ENCODE measurements at regions not wholly inside any gene's neighbourhood (a gene's known extent, or its start where the extent isn't known, plus 50 kb on each side); places are given as distances from the start of the nearest gene placed in this dataset.
A peak's percentile ranks its signal among the peaks of the same experiment; 100 is the strongest.

GRCh38 chr21:39085843-39086405 is 97.3 kb downstream of the PSMG1 start:
- Histone ChIP-seq H3K27me3 (no peaks in the 10 kb centered on the region), H3K4me1 (ENCODE audit: control insufficient read depth in 1 of 2, insufficient read depth in 1 of 2, low read depth in 1 of 2, low read length in 1 of 2) (peaks cover 16 to 43% of the 10 kb centered on the region in 2 experiments), H3K9me3 (no peaks in the 10 kb centered on the region), H3K4me3 (ENCODE audit: low read depth in 1 of 2, low read length in 1 of 2) (no peak overlapping the region), H3K36me3 (no peaks in the 10 kb centered on the region), H3K27ac (no peak overlapping the region)
- no peak for TF ChIP-seq CTCF (IDR thresholded peaks at IDR 0.05)

GRCh38 chr21:39084979-39085729 is 98.1 kb downstream of the PSMG1 start:
- Histone ChIP-seq H3K27me3 (no peaks in the 10 kb centered on the region), H3K4me3 (ENCODE audit: low read depth in 1 of 2, low read length in 1 of 2) (no peak overlapping the region), H3K36me3 (no peaks in the 10 kb centered on the region), H3K4me1 (ENCODE audit: control insufficient read depth in 1 of 2, insufficient read depth in 1 of 2, low read depth in 1 of 2, low read length in 1 of 2) (peaks cover 20 to 50% of the 10 kb centered on the region in 2 experiments), H3K27ac (no peak overlapping the region), H3K9me3 (no peaks in the 10 kb centered on the region)
- TF ChIP-seq CTCF (IDR thresholded peaks at IDR 0.05): no peak

GRCh38 chr21:39084073-39084472 is 99.2 kb downstream of the PSMG1 start:
- Histone ChIP-seq H3K4me1 (ENCODE audit: control insufficient read depth in 1 of 2, insufficient read depth in 1 of 2, low read depth in 1 of 2, low read length in 1 of 2) (peaks cover 30 to 61% of the 10 kb centered on the region in 2 experiments), H3K27ac (no peak overlapping the region), H3K9me3 (no peaks in the 10 kb centered on the region), H3K4me3 (ENCODE audit: low read depth in 1 of 2, low read length in 1 of 2) (no peak overlapping the region), H3K27me3 (no peaks in the 10 kb centered on the region), H3K36me3 (no peaks in the 10 kb centered on the region)
- no peak for TF ChIP-seq CTCF (IDR thresholded peaks at IDR 0.05)

- Histone ChIP-seq H3K36me3 (no peaks in the 10 kb centered on the region), H3K27me3 (no peaks in the 10 kb centered on the region), H3K27ac (peak overlapping the region; percentile 21), H3K9me3 (no peaks in the 10 kb centered on the region), H3K4me1 (ENCODE audit: control insufficient read depth in 1 of 2, insufficient read depth in 1 of 2, low read depth in 1 of 2, low read length in 1 of 2) (peaks cover 35 to 67% of the 10 kb centered on the region in 2 experiments), H3K4me3 (ENCODE audit: low read depth in 1 of 2, low read length in 1 of 2) (no peak overlapping the region)
- TF ChIP-seq CTCF (IDR thresholded peaks at IDR 0.05): no peak
Observed at GRCh38 chr21:39083377-39084008, 99.8 kb downstream of the PSMG1 start.

GRCh38 chr21:39082656-39083376 is 100.4 kb downstream of the PSMG1 start:
- Histone ChIP-seq H3K27me3 (no peaks in the 10 kb centered on the region), H3K4me3 (ENCODE audit: low read depth in 1 of 2, low read length in 1 of 2) (no peak overlapping the region), H3K9me3 (no peaks in the 10 kb centered on the region), H3K36me3 (no peaks in the 10 kb centered on the region), H3K4me1 (ENCODE audit: control insufficient read depth in 1 of 2, insufficient read depth in 1 of 2, low read depth in 1 of 2, low read length in 1 of 2) (peaks cover 35 to 74% of the 10 kb centered on the region in 2 experiments), H3K27ac (no peak overlapping the region)
- TF ChIP-seq CTCF (IDR thresholded peaks at IDR 0.05): no peak
